Chondrocyte (in vitro differentiated cells): ENCODE measurements at regions not wholly inside any gene's neighbourhood (a gene's known extent, or its start where the extent isn't known, plus 50 kb on each side); places are given as distances from the start of the nearest gene placed in this dataset.

Experiments
- DNase-seq: peaks from one replicate; pipeline ENCODE4 v3.0.0; 2021; ENCODE audit warnings: mixed read lengths, low spot score
- H3K27ac Mint-ChIP-seq: one replicate; pipeline ENCODE4 v1.8.0; 2021; ENCODE audit warnings: mild to moderate bottlenecking, moderate library complexity, mixed read lengths; ENCODE audit not compliant: unreplicated experiment
- H3K27me3 Mint-ChIP-seq: 2 replicates; pipeline ENCODE4 v1.8.0; 2021; ENCODE audit warnings: low read depth, mixed read lengths
- H3K36me3 Mint-ChIP-seq: 2 replicates; pipeline ENCODE4 v1.8.0; 2021; ENCODE audit warnings: low read depth, mixed read lengths
- H3K4me1 Mint-ChIP-seq: 2 replicates; pipeline ENCODE4 v1.8.0; 2021; ENCODE audit warnings: low read depth, mild to moderate bottlenecking, mixed read lengths
- H3K4me3 Mint-ChIP-seq: one replicate; pipeline ENCODE4 v1.8.0; 2021; ENCODE audit warnings: mild to moderate bottlenecking, moderate library complexity, mixed read lengths; ENCODE audit not compliant: unreplicated experiment
- H3K9me3 Mint-ChIP-seq: 2 replicates; pipeline ENCODE4 v1.8.0; 2021; ENCODE audit warnings: low read depth, mixed read lengths
- CTCF ChIP-seq: fragments of 200-600 bp; sonication (generic); IDR thresholded peaks from 2 replicates; pipeline ENCODE4 v1.5.0; 2021; ENCODE audit warnings: antibody characterized with exemption, mild to moderate bottlenecking, moderate library complexity

DNA sequence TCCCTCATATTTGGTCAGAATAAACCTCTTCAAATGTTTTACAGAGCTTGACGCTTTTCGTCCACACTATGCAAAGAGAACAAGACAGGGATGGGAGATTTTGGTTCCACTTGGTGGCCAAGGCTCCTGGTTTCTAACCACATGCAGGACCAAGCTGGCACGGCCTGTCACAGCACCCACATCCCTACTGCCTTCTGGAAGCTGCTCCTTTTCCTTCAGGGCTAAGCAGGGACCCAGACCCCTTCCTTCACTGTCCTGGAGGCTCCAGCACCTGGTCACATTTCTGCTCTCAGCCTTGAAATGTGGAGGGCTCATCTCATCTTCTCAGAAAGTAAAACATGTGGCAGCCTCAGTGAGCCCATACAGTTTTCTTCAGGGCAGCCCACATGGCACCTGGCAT lies 50.4 kb upstream of the ARHGEF7 start:
- Mint-ChIP-seq H3K36me3 (no peaks in the 10 kb centered on the region), H3K27me3 (no peaks in the 10 kb centered on the region), H3K4me1 (peaks cover 6% of the 10 kb centered on the region), H3K27ac (no peak overlapping the region), H3K9me3 (peaks cover 2% of the 10 kb centered on the region), H3K4me3 (no peak overlapping the region)
- DNase-seq, result no peak
- no peak for TF ChIP-seq CTCF

- H3K9me3 Mint-ChIP-seq, result peaks cover 15% of the 10 kb centered on the region
- H3K4me3 Mint-ChIP-seq, result no peak overlapping the region
- no peak for DNase-seq
- TF ChIP-seq CTCF, result no peak
- no peaks in the 10 kb centered on the region for H3K27me3 Mint-ChIP-seq
- peaks cover 13% of the 10 kb centered on the region for H3K4me1 Mint-ChIP-seq
- H3K36me3 Mint-ChIP-seq, result peaks cover 3% of the 10 kb centered on the region
- H3K27ac Mint-ChIP-seq, result no peak overlapping the region
Measured at GRCh38 chr13:111062966-111063365, 52.1 kb upstream of the ARHGEF7 start.

GRCh38 chr13:111062305-111062704 lies 52.8 kb upstream of the ARHGEF7 start:
- H3K4me3 Mint-ChIP-seq, result no peak overlapping the region
- H3K27me3 Mint-ChIP-seq, result no peaks in the 10 kb centered on the region
- peaks cover 9% of the 10 kb centered on the region for H3K4me1 Mint-ChIP-seq
- H3K27ac Mint-ChIP-seq, result no peak overlapping the region
- H3K9me3 Mint-ChIP-seq, result peaks cover 21% of the 10 kb centered on the region
- TF ChIP-seq CTCF, result no peak
- H3K36me3 Mint-ChIP-seq, result peaks cover 3% of the 10 kb centered on the region
- no peak for DNase-seq

GRCh38 chr13:111061358-111062045 lies 53.6 kb upstream of the ARHGEF7 start:
- Mint-ChIP-seq H3K27me3 (peaks cover 4% of the 10 kb centered on the region), H3K36me3 (peaks cover 5% of the 10 kb centered on the region), H3K4me3 (no peak overlapping the region), H3K4me1 (peaks cover 9% of the 10 kb centered on the region), H3K9me3 (peaks cover 26% of the 10 kb centered on the region), H3K27ac (no peak overlapping the region)
- TF ChIP-seq CTCF, result no peak
- no peak for DNase-seq

- Mint-ChIP-seq H3K36me3 (peaks cover 5% of the 10 kb centered on the region), H3K27me3 (peaks cover 12% of the 10 kb centered on the region), H3K4me1 (peaks cover 9% of the 10 kb centered on the region), H3K27ac (no peak overlapping the region), H3K4me3 (no peak overlapping the region), H3K9me3 (peaks cover 26% of the 10 kb centered on the region)
- no peak for DNase-seq
- no peak for TF ChIP-seq CTCF
Measured at GRCh38 chr13:111060237-111060919, 54.7 kb upstream of the ARHGEF7 start.
